ENCODE measurements at regions not wholly inside any gene's neighbourhood (a gene's known extent, or its start where the extent isn't known, plus 50 kb on each side); places are given as distances from the start of the nearest gene placed in this dataset.

DNA sequence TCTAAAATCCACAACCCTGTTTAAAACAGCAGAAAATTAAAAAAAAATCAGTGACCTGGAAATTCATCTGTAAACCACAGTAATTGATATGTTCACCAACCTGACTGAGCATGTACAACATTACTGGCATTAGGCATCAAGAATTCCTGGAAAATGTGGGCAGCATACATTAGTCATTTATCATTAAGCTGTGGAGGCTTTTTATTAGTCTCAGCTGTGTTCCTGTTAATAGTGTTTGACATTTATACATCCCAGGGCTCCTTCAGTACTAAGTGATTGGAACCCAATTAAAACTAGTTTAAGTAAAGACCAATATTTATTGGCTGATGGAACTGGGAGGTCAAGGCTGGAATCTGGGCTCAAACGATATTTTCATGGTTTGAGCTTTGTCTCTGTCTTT is 227.3 kb upstream of the GIMD1 start:
- TF ChIP-seq, protein P1, sequence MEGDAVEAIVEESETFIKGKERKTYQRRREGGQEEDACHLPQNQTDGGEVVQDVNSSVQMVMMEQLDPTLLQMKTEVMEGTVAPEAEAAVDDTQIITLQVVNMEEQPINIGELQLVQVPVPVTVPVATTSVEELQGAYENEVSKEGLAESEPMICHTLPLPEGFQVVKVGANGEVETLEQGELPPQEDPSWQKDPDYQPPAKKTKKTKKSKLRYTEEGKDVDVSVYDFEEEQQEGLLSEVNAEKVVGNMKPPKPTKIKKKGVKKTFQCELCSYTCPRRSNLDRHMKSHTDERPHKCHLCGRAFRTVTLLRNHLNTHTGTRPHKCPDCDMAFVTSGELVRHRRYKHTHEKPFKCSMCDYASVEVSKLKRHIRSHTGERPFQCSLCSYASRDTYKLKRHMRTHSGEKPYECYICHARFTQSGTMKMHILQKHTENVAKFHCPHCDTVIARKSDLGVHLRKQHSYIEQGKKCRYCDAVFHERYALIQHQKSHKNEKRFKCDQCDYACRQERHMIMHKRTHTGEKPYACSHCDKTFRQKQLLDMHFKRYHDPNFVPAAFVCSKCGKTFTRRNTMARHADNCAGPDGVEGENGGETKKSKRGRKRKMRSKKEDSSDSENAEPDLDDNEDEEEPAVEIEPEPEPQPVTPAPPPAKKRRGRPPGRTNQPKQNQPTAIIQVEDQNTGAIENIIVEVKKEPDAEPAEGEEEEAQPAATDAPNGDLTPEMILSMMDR (IDR thresholded peaks at IDR 0.05; ENCODE audit: insufficient read depth, low read depth, low read length): no peak
- no peak for TF ChIP-seq EZH2 (IDR thresholded peaks at IDR 0.05; ENCODE audit: insufficient read depth, low read length)

Data from astrocyte (in vitro differentiated cells and primary cell).